K562 (cell line): ENCODE measurements at regions not wholly inside any gene's neighbourhood (a gene's known extent, or its start where the extent isn't known, plus 50 kb on each side); places are given as distances from the start of the nearest gene placed in this dataset.

Experiments used
- BACH1 ChIP-seq: fragments of 200-800 bp; sonication (Bioruptor generic); IDR thresholded peaks from 2 replicates; pipeline ENCODE4 v1.6.1; 2016; ENCODE audit warnings: missing genetic modification characterization, missing compliant biosample characterization
- ETV1 ChIP-seq: fragments of 450-650 bp; conservative IDR thresholded peaks from 2 replicates; pipeline ENCODE4 v1.6.1; 2016; ENCODE audit warnings: missing genetic modification characterization, control low read depth, low read depth, missing compliant biosample characterization
- MAX ChIP-seq: sonication (generic); formaldehyde crosslinking; IDR thresholded peaks from 2 replicates; pipeline ENCODE4 v1.9.0; 2022; ENCODE audit warnings: mild to moderate bottlenecking, missing genetic modification reagents
- TF ChIP-seq, protein P1 (sequence below), 3 experiments: IDR thresholded peaks in 2 of 3; conservative IDR thresholded peaks in 1 of 3; 2 replicates each; pipeline ENCODE4 v1.5.1; 2011 to 2012; ENCODE audit warnings: low read length in 3 of 3, mild to moderate bottlenecking in 3 of 3, control low read depth in 2 of 3, improper control_type of control experiment in 1 of 3, inconsistent platforms in 1 of 3, low read depth in 1 of 3, mixed read lengths in 1 of 3, moderate library complexity in 1 of 3; ENCODE audit not compliant: insufficient read depth in 2 of 3

GRCh38 chr20:11214256-11214840, 540.5 kb upstream of the JAG1 start:
- no peak for TF ChIP-seq BACH1 (tag)
- no peak for TF ChIP-seq MAX
- TF ChIP-seq ETV1 (tag): no peak
- TF ChIP-seq, protein P1, sequence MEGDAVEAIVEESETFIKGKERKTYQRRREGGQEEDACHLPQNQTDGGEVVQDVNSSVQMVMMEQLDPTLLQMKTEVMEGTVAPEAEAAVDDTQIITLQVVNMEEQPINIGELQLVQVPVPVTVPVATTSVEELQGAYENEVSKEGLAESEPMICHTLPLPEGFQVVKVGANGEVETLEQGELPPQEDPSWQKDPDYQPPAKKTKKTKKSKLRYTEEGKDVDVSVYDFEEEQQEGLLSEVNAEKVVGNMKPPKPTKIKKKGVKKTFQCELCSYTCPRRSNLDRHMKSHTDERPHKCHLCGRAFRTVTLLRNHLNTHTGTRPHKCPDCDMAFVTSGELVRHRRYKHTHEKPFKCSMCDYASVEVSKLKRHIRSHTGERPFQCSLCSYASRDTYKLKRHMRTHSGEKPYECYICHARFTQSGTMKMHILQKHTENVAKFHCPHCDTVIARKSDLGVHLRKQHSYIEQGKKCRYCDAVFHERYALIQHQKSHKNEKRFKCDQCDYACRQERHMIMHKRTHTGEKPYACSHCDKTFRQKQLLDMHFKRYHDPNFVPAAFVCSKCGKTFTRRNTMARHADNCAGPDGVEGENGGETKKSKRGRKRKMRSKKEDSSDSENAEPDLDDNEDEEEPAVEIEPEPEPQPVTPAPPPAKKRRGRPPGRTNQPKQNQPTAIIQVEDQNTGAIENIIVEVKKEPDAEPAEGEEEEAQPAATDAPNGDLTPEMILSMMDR (IDR thresholded peaks at IDR 0.05 in 2 of 3, conservative IDR thresholded peaks at IDR 0.05 in 1 of 3; ENCODE audit: insufficient read depth in 2 of 3, low read depth in 1 of 3, low read length in 3 of 3): no peak
